ENCODE measurements at regions not wholly inside any gene's neighbourhood (a gene's known extent, or its start where the extent isn't known, plus 50 kb on each side); places are given as distances from the start of the nearest gene placed in this dataset.
"Not testable (repeated sequence)": the region's sequence is repeated elsewhere in the genome, so short reads cannot be mapped to it uniquely, and the experiment has no call there.

DNA sequence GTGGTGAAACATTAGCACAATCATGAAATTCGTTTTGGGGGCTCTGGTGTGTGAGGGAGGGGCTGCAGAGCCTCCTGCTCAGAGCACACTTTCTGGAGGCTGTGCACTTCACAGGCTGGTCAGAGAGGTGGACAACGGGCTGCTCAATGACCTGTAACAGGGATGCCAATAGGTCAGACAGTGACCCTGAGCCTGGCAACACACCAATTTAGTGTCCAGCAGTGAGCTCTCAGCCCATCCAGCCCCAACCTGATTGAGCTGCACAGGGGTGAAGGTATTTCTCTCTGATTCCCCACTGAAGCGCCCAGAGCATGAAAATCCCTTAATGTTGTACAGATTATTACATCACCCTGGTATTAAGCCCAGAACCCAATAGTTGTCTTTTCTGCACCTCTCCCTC lies 191.3 kb upstream of the ZNF32 start:
- DNase-seq, result no peak

DNA sequence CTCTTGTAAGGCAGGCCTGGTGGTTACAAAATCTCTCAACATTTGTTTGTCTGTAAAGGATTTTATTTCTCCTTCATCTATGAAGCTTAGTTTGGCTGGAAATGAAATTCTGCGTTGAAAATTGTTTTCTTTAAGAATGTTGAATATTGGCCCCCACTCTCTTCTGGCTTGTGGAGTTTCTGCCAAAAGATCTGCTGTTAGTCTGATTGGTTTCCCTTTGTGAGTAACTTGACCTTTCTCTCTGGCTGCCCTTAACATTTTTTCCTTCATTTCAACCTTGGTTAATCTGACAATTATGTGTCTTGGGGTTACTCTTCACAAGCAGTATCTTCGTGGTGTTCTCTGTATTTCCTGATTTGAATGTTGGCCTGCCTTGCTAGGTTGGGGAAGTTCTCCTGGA lies 186.1 kb upstream of the ZNF32 start:
- not testable (repeated sequence) for DNase-seq

- no peak for DNase-seq
These were observed 179.2 kb upstream of the ZNF32 start for GRCh38 chr10:43827853-43828252.

DNA sequence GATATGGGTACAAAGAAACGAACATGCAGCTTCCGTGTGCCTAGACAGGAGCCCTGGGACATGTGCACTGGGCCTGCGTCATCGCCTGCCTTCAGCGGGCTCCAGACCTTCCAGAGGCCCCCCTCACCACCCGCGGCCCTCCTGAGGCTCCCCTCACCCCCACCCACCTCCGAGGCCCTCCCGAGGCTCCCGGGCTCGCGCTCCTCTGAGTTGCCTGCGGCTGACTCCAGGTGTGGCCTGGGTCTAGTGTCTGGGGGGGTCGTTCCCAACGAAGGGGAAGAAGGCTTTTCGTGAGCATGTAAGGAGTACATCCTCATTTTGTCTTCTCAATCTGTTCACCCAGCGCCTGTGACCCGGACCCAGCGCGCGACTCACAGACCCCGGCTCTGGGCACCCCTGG lies 177.3 kb upstream of the ZNF32 start:
- no peak for DNase-seq

DNA sequence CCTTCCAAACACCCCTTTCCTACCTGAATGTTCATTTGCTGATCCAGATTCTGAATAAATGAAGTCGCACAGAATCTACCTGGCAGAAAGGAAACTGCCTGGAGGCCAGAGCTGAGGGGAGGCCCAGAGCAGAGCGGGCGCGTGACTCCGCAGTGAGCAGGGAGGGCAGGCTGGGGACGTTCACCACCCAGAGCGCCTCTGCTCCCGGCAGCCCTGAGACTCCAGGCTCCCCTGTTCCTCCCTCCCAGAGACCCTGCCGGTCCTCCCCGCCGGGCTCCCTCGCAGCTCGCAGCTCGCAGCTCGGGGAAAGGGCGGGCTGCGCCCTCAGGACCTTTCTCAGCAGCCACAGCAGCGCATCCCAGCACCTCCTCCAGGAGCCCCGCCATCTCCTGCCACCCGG lies 176.7 kb upstream of the ZNF32 start:
- no peak for DNase-seq

DNA sequence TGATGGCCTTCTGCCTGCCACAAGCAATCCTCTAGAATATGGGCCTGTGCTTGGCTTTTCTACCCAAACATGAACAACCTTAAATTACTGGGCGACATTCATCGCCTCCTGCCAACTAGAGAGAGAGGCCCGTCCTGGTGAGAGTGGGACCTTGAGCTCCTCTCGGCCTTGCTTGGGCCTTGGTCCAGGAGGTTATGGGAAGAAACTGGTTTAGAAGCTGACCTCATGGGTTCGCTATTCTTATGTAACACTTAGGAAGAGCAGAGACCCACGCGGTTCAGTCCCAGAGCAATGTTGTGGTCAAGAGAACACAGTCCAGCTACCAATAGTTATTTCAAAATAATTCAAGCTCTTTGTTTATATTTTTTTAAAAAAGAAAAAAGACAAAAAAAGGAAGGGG lies 176.3 kb upstream of the ZNF32 start:
- DNase-seq, result no peak

- DNase-seq, result no peak
These were observed 174.2 kb upstream of the ZNF32 start for GRCh38 chr10:43822631-43823580.

DNA sequence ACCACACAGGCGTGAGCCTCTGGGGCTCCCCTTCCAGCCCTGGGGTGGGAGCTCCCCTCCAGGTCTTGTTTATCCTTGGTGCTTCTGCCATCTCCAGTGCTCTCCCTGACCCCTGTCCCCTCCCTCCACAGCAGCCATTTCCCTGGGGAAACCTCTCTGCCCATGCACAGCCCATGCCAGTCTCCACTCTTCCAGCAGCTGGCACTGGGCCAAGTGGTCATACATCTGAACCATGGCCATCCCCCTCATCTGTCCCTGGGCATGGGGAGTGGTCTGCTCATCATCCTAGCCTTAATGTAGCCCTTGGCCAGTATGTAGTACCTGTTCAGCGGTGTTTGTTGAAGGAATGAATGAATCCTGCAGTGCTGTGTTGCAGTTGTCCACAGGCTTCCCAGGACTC lies 172.4 kb upstream of the ZNF32 start:
- no peak for DNase-seq

GRCh38 chr10:43820663-43821062 lies 172.0 kb upstream of the ZNF32 start:
- no peak for DNase-seq

- no peak for DNase-seq
These were observed 171.0 kb upstream of the ZNF32 start for GRCh38 chr10:43819464-43820230.

- no peak for DNase-seq
These were observed 170.0 kb upstream of the ZNF32 start for GRCh38 chr10:43818687-43819086.

DNA sequence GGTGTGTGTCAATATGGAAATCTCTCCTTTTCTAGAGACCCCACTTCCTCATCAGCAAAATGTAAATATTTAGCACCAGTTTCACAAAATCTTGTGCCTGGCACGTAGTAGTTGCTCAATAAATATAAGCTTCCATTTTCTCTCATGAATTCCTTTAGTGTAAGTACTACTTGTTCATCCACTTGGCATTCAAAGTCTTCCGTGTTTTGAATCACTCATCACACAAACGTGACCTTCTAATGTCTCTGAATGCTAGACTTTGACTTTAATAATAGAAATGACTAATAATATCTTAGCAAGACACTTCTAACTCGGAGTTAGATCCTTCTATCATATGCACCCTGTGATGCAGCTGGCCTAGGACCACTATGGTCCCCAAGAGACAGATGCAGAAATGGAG lies 168.7 kb upstream of the ZNF32 start:
- no peak for DNase-seq

DNA sequence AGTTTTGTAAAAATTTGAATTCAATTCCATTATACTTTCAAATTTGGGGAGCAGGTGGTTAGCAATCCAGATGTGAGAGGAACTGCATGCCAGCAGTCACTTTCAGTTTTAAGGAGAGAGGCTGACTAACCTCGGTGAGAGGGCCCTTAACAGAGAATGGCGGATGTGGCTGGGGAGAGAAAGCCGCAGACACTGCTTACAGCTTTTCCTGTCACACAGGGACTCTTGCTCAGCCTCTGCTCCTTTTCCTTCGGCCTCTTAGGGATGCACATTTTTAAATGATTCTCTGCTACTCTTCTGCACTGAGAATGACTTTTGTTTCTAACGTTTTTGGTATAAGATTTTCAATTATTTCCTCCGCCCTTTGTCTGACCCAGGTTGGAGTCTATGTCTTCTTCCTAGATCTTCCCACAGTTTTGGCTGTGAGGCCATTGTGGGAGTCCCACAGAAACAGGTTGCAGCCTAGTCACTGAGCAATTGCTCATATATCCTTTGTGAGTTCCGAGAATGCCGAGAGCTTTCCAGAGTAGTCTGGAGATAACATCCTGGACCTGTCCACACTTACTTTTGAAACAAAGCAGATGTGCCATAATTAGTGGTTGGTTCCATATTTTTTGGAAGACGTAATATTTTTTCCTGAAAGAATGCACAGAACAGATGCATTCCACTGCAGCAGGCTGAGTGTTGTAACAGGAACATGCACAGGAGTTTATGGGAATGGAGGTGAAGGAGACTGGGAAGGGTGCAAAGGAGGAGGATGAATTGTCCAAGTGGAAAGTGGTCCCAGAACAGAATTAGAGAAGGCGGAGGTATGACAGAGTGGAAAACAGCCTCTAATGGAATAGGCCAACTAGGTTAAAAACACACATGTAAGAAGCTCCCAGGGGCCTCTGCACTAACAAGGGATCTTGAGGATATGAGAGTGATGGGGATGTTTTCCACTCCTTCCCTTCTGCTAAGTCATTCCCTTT lies 168.0 kb upstream of the ZNF32 start:
- DNase-seq, result peak; percentile 60

- DNase-seq, result no peak
These were observed 166.7 kb upstream of the ZNF32 start for GRCh38 chr10:43815181-43815885.

GRCh38 chr10:43814663-43815062 lies 166.0 kb upstream of the ZNF32 start:
- DNase-seq, result no peak

GRCh38 chr10:43811871-43812270 lies 163.2 kb upstream of the ZNF32 start:
- no peak for DNase-seq

DNA sequence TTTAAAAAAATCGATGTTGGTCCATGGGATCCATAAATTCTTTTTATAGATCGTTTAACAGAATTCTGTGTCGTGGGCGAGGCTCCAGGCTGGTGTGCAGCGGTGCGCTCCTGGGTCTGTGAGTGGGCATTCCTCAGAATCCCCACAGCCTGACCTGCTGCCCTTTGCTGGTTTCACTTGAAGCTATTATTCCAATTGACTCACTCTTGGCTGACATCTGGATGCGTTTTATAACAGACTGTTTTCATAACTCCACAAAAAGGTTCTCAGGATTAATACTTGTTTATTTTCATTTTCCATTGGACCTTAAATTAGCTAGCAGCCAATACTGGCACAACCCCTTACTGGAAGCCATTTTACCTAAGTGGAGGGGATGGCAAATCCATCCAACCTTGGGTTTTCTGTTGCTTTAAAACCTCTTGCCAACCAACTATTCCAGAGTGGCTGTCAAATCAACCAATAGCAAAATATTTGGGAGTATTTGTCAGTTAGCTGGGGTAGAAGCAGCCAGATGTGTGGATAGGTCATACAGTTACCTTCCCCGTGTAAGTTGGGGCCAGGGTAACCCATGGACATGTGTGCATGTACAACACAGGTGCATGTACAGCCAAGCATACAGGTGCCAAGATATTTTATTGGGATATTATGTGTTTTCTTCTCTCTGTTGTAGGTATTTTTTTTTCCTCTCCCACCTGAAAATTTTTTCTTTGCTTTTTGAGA lies 160.7 kb upstream of the ZNF32 start:
- peak; percentile 70 for DNase-seq

- no peak for DNase-seq
These were observed 159.5 kb upstream of the ZNF32 start for GRCh38 chr10:43808136-43808535.

DNA sequence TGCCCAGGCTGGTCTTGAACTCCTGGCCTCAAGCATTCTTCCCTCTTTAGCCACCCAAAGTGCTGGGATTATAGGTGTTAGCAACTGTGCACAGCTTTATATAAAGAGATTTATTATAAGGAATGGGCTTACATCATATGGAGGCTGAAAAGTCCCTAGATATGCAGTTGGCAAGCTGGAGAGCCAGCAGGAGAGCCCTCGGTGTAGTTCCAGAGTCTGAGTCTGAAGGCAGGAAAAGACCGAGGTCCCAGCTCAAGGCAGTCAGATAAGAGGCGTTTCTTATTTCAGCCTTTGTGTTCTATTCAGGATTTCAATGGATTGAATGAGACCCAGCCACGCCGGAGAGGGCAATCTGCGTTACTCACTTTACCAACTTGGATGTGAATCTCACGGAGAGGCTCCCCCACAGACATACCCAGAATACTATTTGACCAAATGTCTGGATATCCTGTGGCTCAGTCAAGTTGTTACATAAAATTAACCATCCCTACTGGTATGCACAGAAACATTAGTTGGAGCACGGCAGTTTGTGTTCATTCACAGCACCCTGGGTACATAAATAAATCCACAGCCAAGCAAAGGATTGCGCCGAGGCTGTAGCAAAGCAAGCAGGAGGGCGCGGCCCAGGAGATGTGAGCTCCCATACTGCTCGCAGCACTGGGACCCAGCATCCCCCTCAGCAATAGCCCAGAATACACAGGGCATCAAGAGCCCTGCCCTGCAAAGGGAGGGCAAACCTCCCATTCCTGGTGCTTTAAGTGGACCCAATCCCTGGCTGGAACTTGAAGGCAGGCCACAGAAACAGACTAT lies 158.4 kb upstream of the ZNF32 start:
- DNase-seq, result no peak

DNA sequence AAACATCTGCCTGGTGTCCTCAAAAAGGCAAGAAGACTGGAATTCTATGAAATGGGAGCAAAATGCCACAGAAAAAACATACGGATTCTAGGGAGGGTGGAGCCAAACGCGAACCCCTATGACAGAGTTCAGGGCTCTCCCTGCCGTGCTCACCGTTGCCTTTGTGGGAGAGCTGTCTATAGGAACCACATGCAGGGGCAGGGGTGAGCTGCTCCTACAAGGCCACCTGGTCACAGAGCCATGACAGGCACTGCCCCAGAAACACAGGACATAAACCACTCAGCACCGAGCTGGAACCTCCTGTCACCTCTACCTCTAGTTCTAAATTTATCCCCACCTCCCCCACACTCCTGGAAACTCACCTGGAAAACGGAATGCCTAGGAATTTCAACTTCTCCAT lies 155.1 kb upstream of the ZNF32 start:
- DNase-seq, result no peak
